Fibroblast of lung (primary cell): ENCODE measurements at regions not wholly inside any gene's neighbourhood (a gene's known extent, or its start where the extent isn't known, plus 50 kb on each side); places are given as distances from the start of the nearest gene placed in this dataset.

Experiments
- DNase-seq, 2 donors: peaks; one replicate each; pipeline versions ENCODE4 v3.0.0 to v3.0.0-alpha.2; 2010; ENCODE audit warnings: low read depth in 2 of 2
- H2AFZ ChIP-seq: 2 replicates; pipeline ENCODE4 v1.5.1; 2012; ENCODE audit warnings: low read length, control low read depth, inconsistent platforms
- H3K27ac ChIP-seq: 2 replicates; pipeline ENCODE4 v1.5.1; 2011; ENCODE audit warnings: low read length, control low read depth; ENCODE audit not compliant: insufficient read depth
- H3K27me3 ChIP-seq: 2 replicates; pipeline ENCODE4 v1.5.1; 2011; ENCODE audit warnings: mild to moderate bottlenecking, low read length; ENCODE audit not compliant: control insufficient read depth, insufficient read depth
- H3K36me3 ChIP-seq: 2 replicates; pipeline ENCODE4 v1.5.1; 2011; ENCODE audit warnings: low read length; ENCODE audit not compliant: control insufficient read depth, insufficient read depth
- H3K4me1 ChIP-seq: 2 replicates; pipeline ENCODE4 v1.5.1; 2011; ENCODE audit warnings: low read length; ENCODE audit not compliant: control insufficient read depth, insufficient read depth; ENCODE audit errors: extremely low read depth
- H3K4me2 ChIP-seq: 2 replicates; pipeline ENCODE4 v1.5.1; 2011; ENCODE audit warnings: low read length, control low read depth; ENCODE audit not compliant: insufficient read depth; ENCODE audit errors: extremely low read depth
- H3K4me3 ChIP-seq, 4 experiments: fragments of 200-600 bp in 1 of 4; sonication (generic) in 1 of 4; replicated peaks in 1 of 4; 2 replicates each; pipeline ENCODE4 v1.5.1; 2011 to 2016; ENCODE audit warnings: low read length in 4 of 4, low read depth in 3 of 4, mild to moderate bottlenecking in 3 of 4, control low read depth in 2 of 4, inconsistent platforms in 1 of 4, mixed read lengths in 1 of 4; ENCODE audit not compliant: insufficient read depth in 1 of 4; ENCODE audit errors: control extremely low read depth in 1 of 4
- H3K79me2 ChIP-seq: 2 replicates; pipeline ENCODE4 v1.5.1; 2012; ENCODE audit warnings: mild to moderate bottlenecking, low read length, inconsistent platforms; ENCODE audit not compliant: control insufficient read depth, insufficient read depth
- H3K9ac ChIP-seq: 2 replicates; pipeline ENCODE4 v1.5.1; 2011; ENCODE audit warnings: mild to moderate bottlenecking, low read length, control low read depth; ENCODE audit not compliant: insufficient read depth
- H3K9me3 ChIP-seq: 2 replicates; pipeline ENCODE4 v1.5.1; 2012; ENCODE audit warnings: low read depth, low read length; ENCODE audit not compliant: control insufficient read depth, insufficient read depth
- H4K20me1 ChIP-seq: 2 replicates; pipeline ENCODE4 v1.5.1; 2011; ENCODE audit warnings: low read length; ENCODE audit not compliant: control insufficient read depth, insufficient read depth; ENCODE audit errors: extremely low read depth
- CTCF ChIP-seq, 2 donors: IDR thresholded peaks in 1 of 2; conservative IDR thresholded peaks in 1 of 2; 1 replicate in 1 of 2; 2 replicates in 1 of 2; pipeline ENCODE4 v1.5.1; 2011 to 2012; ENCODE audit warnings: low read length in 2 of 2, control low read depth in 1 of 2, inconsistent platforms in 1 of 2, low read depth in 1 of 2, mild to moderate bottlenecking in 1 of 2
- EZH2 ChIP-seq: IDR thresholded peaks from 2 replicates; pipeline ENCODE4 v1.5.1; 2012; ENCODE audit warnings: low read length, control low read depth, mild to moderate bottlenecking; ENCODE audit errors: missing control alignments

- DNase-seq = no peak
- no peak overlapping the region for H3K4me3 ChIP-seq
- no peaks in the 10 kb centered on the region for H3K9me3 ChIP-seq
- no peaks in the 10 kb centered on the region for H3K4me1 ChIP-seq
- TF ChIP-seq CTCF (conservative IDR thresholded peaks at IDR 0.05 in 1 of 2, IDR thresholded peaks at IDR 0.05 in 1 of 2; ENCODE audit: low read depth in 1 of 2, low read length in 2 of 2) (no peak), EZH2 (no peak)
- no peak overlapping the region for H3K4me2 ChIP-seq
- no peaks in the 10 kb centered on the region for H3K27me3 ChIP-seq
- H3K36me3 ChIP-seq = no peaks in the 10 kb centered on the region
- H2AFZ ChIP-seq = no peak overlapping the region
- no peak overlapping the region for H3K9ac ChIP-seq
- no peaks in the 10 kb centered on the region for H4K20me1 ChIP-seq
- H3K79me2 ChIP-seq = no peaks in the 10 kb centered on the region
- H3K27ac ChIP-seq = no peak overlapping the region
These were observed 119.7 kb downstream of the METTL4 start for GRCh38 chr18:2451556-2451955.

- no peak overlapping the region for H2AFZ ChIP-seq
- H3K4me2 ChIP-seq = no peak overlapping the region
- no peaks in the 10 kb centered on the region for H3K9me3 ChIP-seq
- H4K20me1 ChIP-seq = no peaks in the 10 kb centered on the region
- H3K9ac ChIP-seq = no peak overlapping the region
- H3K4me1 ChIP-seq = no peaks in the 10 kb centered on the region
- no peaks in the 10 kb centered on the region for H3K27me3 ChIP-seq
- no peak for TF ChIP-seq CTCF (conservative IDR thresholded peaks at IDR 0.05 in 1 of 2, IDR thresholded peaks at IDR 0.05 in 1 of 2; ENCODE audit: low read depth in 1 of 2, low read length in 2 of 2)
- no peak overlapping the region for H3K4me3 ChIP-seq
- no peaks in the 10 kb centered on the region for H3K79me2 ChIP-seq
- no peaks in the 10 kb centered on the region for H3K36me3 ChIP-seq
- peak in 1 of 2 donors; percentile 55 for DNase-seq
- H3K27ac ChIP-seq = no peak overlapping the region
These were observed 111.4 kb downstream of the METTL4 start for GRCh38 chr18:2459886-2460285.

GRCh38 chr18:2466978-2467377 lies 104.3 kb downstream of the METTL4 start:
- Histone ChIP-seq H3K4me2 (no peak overlapping the region), H2AFZ (no peak overlapping the region), H3K36me3 (no peaks in the 10 kb centered on the region), H3K9ac (no peak overlapping the region), H3K9me3 (no peaks in the 10 kb centered on the region), H3K27me3 (no peaks in the 10 kb centered on the region), H4K20me1 (no peaks in the 10 kb centered on the region), H3K4me3 (no peak overlapping the region), H3K4me1 (no peaks in the 10 kb centered on the region), H3K27ac (no peak overlapping the region), H3K79me2 (no peaks in the 10 kb centered on the region)
- no peak for DNase-seq
- TF ChIP-seq EZH2 (no peak), CTCF (conservative IDR thresholded peaks at IDR 0.05 in 1 of 2, IDR thresholded peaks at IDR 0.05 in 1 of 2; ENCODE audit: low read depth in 1 of 2, low read length in 2 of 2) (no peak)
